SK-N-SH (cell line): ENCODE measurements at regions not wholly inside any gene's neighbourhood (a gene's known extent, or its start where the extent isn't known, plus 50 kb on each side); places are given as distances from the start of the nearest gene placed in this dataset.
A peak's percentile ranks its signal among the peaks of the same experiment; 100 is the strongest.

ENCODE experiments used
- CTCF ChIA-PET: fragments of 300-600, 350-600 bp; formaldehyde crosslinking; extraction: SDS; loops from one replicate; lab custom pipeline; 2021; lab: Yijun Ruan, JAX
- POLR2A ChIA-PET: fragments of 350-600 bp; sonication (Branson Sonifier 250); formaldehyde crosslinking; extraction: SDS; loops from one replicate; lab custom pipeline; 2020; ENCODE audit warnings: antibody characterized with exemption, inconsistent platforms; lab: Yijun Ruan, JAX
- DNase-seq: peaks from one replicate; pipeline ENCODE4 v3.0.0; 2012
- H2AFZ ChIP-seq: fragments of 200-600 bp; sonication (generic); 2 replicates; pipeline ENCODE4 v1.8.1; 2016; ENCODE audit warnings: antibody characterized with exemption, mild to moderate bottlenecking, low read depth
- H3F3A ChIP-seq: fragments of 200-600 bp; sonication (generic); replicated peaks from 2 replicates; pipeline ENCODE3; 2016; ENCODE audit warnings: antibody characterized with exemption, mild to moderate bottlenecking; ENCODE audit not compliant: insufficient read depth
- H3K27ac ChIP-seq, 2 experiments: fragments of 200-500 bp in 1 of 2; fragments of 200-600 bp in 1 of 2; sonication (Bioruptor generic) in 1 of 2; sonication (generic), shearing (Covaris generic) in 1 of 2; 2 replicates each; pipeline versions ENCODE4 v1.5.1 to v1.6.1; 2014 to 2016; ENCODE audit warnings: low read depth in 2 of 2, inconsistent platforms in 1 of 2, low read length in 1 of 2, mild to moderate bottlenecking in 1 of 2, mixed read lengths in 1 of 2
- H3K27me3 ChIP-seq: fragments of 200-600 bp; sonication (generic), shearing (Covaris generic); 2 replicates; pipeline ENCODE4 v1.6.1; 2016; ENCODE audit warnings: mixed run types; ENCODE audit not compliant: insufficient read depth
- H3K36me3 ChIP-seq, 2 experiments: fragments of 200-500 bp in 1 of 2; fragments of 200-600 bp in 1 of 2; sonication (Bioruptor generic) in 1 of 2; sonication (generic) in 1 of 2; replicated peaks in 1 of 2; 2 replicates each; pipeline versions ENCODE3 to v1.5.1; 2014 to 2016; ENCODE audit warnings: low read length in 1 of 2, mild to moderate bottlenecking in 1 of 2; ENCODE audit not compliant: insufficient read depth in 2 of 2, control insufficient read depth in 1 of 2
- H3K4me1 ChIP-seq, 2 experiments: fragments of 200-500 bp in 1 of 2; fragments of 200-600 bp in 1 of 2; sonication (Bioruptor generic) in 1 of 2; sonication (generic), shearing (Covaris generic) in 1 of 2; 2 replicates each; pipeline versions ENCODE4 v1.5.1 to v1.6.1; 2014 to 2016; ENCODE audit warnings: low read depth in 1 of 2, low read length in 1 of 2, mixed run types in 1 of 2; ENCODE audit not compliant: insufficient read depth in 2 of 2, control insufficient read depth in 1 of 2
- H3K4me2 ChIP-seq: fragments of 200-600 bp; sonication (generic), shearing (Covaris generic); 2 replicates; pipeline ENCODE4 v1.6.1; 2017; ENCODE audit warnings: mixed run types
- H3K4me3 ChIP-seq, 2 experiments: fragments of 200-500 bp in 1 of 2; fragments of 200-600 bp in 1 of 2; sonication (Bioruptor generic) in 1 of 2; sonication (generic), shearing (Covaris generic) in 1 of 2; 2 replicates each; pipeline versions ENCODE4 v1.5.1 to v1.8.1; 2014 to 2016; ENCODE audit warnings: low read depth in 2 of 2, inconsistent platforms in 1 of 2, low read length in 1 of 2, mild to moderate bottlenecking in 1 of 2, mixed read lengths in 1 of 2, moderate library complexity in 1 of 2
- H3K79me2 ChIP-seq: fragments of 200-600 bp; sonication (generic); 2 replicates; pipeline ENCODE4 v1.8.1; 2017; ENCODE audit warnings: mild to moderate bottlenecking; ENCODE audit not compliant: insufficient read depth
- H3K9ac ChIP-seq: fragments of 200-600 bp; sonication (generic); 2 replicates; pipeline ENCODE4 v1.6.1; 2017; ENCODE audit warnings: mixed run types
- H3K9me2 ChIP-seq: fragments of 200-600 bp; sonication (generic); 2 replicates; pipeline ENCODE4 v1.6.1; 2017; ENCODE audit warnings: mixed run types
- H3K9me3 ChIP-seq: fragments of 200-600 bp; sonication (generic); 2 replicates; pipeline ENCODE4 v1.6.1; 2017; ENCODE audit warnings: mixed run types, mild to moderate bottlenecking, moderate library complexity
- H4K20me1 ChIP-seq: fragments of 200-600 bp; sonication (generic); 2 replicates; pipeline ENCODE4 v1.6.1; 2017; ENCODE audit warnings: mild to moderate bottlenecking, mixed run types; ENCODE audit not compliant: insufficient read depth
- CTCF ChIP-seq: fragments of 200-600 bp; sonication (generic); IDR thresholded peaks from 2 replicates; pipeline ENCODE4 v1.6.1; 2017; ENCODE audit warnings: antibody characterized with exemption, mild to moderate bottlenecking, moderate library complexity
- ELF1 ChIP-seq: IDR thresholded peaks from 2 replicates; pipeline ENCODE4 v1.4.0; 2012
- EP300 ChIP-seq, 2 experiments: IDR thresholded peaks; 2 replicates each; pipeline versions ENCODE4 v1.4.0 to v1.6.1; 2012; ENCODE audit warnings: borderline replicate concordance in 1 of 2, low read depth in 1 of 2, low read length in 1 of 2
- FOSL2 ChIP-seq: IDR thresholded peaks from 2 replicates; pipeline ENCODE4 v1.4.0; 2012; ENCODE audit warnings: low read depth, mild to moderate bottlenecking, moderate library complexity, borderline replicate concordance
- FOXM1 ChIP-seq: IDR thresholded peaks from 2 replicates; pipeline ENCODE4 v1.4.0; 2012; ENCODE audit warnings: low read depth, mild to moderate bottlenecking
- GABPA ChIP-seq: IDR thresholded peaks from 2 replicates; pipeline ENCODE4 v1.4.0; 2012; ENCODE audit warnings: low read depth, mild to moderate bottlenecking
- GATA2 ChIP-seq: sonication (generic); formaldehyde crosslinking; IDR thresholded peaks from 2 replicates; pipeline ENCODE4 v1.5.0; 2020; ENCODE audit warnings: mild to moderate bottlenecking, missing genetic modification reagents
- MAX ChIP-seq: IDR thresholded peaks from 2 replicates; pipeline ENCODE4 v1.4.0; 2012; ENCODE audit warnings: low read depth
- MEF2A ChIP-seq: IDR thresholded peaks from 2 replicates; pipeline ENCODE4 v1.4.0; 2012; ENCODE audit warnings: low read depth, borderline replicate concordance
- NRF1 ChIP-seq: IDR thresholded peaks from 2 replicates; pipeline ENCODE4 v1.6.1; 2012; ENCODE audit warnings: low read depth, mild to moderate bottlenecking, low read length
- POLR2AphosphoS5 ChIP-seq: IDR thresholded peaks from 2 replicates; pipeline ENCODE4 v1.6.1; 2012; ENCODE audit warnings: low read depth, low read length
- RCOR1 ChIP-seq: fragments of 150-350 bp; IDR thresholded peaks from 2 replicates; pipeline ENCODE4 v1.6.1; 2017; ENCODE audit warnings: antibody characterized with exemption, low read length
- TAF1 ChIP-seq: IDR thresholded peaks from 2 replicates; pipeline ENCODE4 v1.6.1; 2012; ENCODE audit warnings: low read depth, mild to moderate bottlenecking, low read length, moderate library complexity, borderline replicate concordance
- TCF12 ChIP-seq: IDR thresholded peaks from 2 replicates; pipeline ENCODE4 v1.4.0; 2012
- USF1 ChIP-seq: IDR thresholded peaks from 2 replicates; pipeline ENCODE4 v1.4.0; 2012; ENCODE audit warnings: low read depth, borderline replicate concordance
- YY1 ChIP-seq: IDR thresholded peaks from 2 replicates; pipeline ENCODE4 v1.4.0; 2012; ENCODE audit warnings: low read depth, mild to moderate bottlenecking
- WGBS: methylation state at CpG from one replicate; pipeline ENCODE4 v1.1.6; 2017; ENCODE audit warnings: low lambda C conversion rate; 5-methylcytosine and 5-hydroxymethylcytosine counted together

- no peak for TF ChIP-seq MAX
- no peak for TF ChIP-seq NRF1
- TF ChIP-seq CTCF = no peak; the same call in 1 of the 2 replicates
- TF ChIP-seq FOSL2 = no peak
- no peak for TF ChIP-seq ELF1
These were observed 644.1 kb upstream of the AGA start (continued) for GRCh38 chr4:178086320-178086719.

DNA sequence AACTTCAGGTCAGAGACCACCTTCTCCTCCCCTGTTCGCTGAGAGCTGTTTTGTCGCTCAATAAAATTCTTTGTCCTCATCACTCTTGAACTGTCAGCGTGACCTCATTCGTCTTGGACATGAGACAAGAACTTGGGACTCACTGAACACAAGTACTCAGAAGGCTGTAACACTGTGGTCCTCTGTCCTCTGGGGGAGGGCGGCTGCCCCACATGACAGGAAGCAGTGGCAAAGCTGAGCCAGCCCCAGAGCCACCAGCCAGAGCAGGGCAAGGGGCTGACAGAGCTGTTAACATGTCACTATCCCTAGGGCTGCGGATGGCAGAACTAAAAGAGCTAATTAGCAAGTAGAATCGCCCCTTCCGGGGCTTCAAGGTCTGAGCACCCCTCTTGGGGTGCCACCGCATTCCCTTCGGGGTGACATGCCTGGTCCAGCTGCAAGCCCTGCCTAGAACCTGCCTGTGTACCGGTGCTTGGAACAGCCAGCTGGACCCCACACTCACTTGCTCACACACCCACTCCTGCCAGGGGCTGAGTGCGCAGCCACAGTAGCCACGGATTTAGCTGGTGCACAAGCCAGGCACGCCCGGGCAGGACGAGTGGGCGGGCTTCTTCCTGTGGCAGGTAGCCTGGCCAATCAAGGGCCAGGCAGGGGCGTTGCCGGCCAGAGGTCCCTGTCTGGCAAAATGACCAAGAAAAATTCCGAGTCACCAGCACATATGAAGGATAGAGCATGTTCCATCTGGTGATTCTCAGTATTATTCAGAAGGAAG, 648.6 kb upstream of the AGA start:
- H3K9me2 ChIP-seq = 0 out of 2 replicates have a peak, but pooled peaks cover 4% of the 10 kb centered on the region
- no peak overlapping the region for H3K27ac ChIP-seq
- POLR2A ChIA-PET = no interaction called here
- H3K36me3 ChIP-seq = no peaks in the 10 kb centered on the region
- no peak overlapping the region for H2AFZ ChIP-seq
- no peaks in the 10 kb centered on the region for H3K9me3 ChIP-seq
- no peaks in the 10 kb centered on the region for H3K79me2 ChIP-seq
- no peaks in the 10 kb centered on the region for H3F3A ChIP-seq
- H3K4me3 ChIP-seq = no peak overlapping the region
- no peaks in the 10 kb centered on the region for H3K27me3 ChIP-seq
- no peaks in the 10 kb centered on the region for H4K20me1 ChIP-seq
- DNase-seq = peak; percentile 2
- H3K4me1 ChIP-seq = no peaks in the 10 kb centered on the region; a peak in 1 of 4 replicates
- no peak overlapping the region for H3K4me2 ChIP-seq
- TF ChIP-seq MEF2A = no peak
- no peak for TF ChIP-seq YY1
- TF ChIP-seq USF1 = no peak
- TF ChIP-seq GABPA = no peak
- no peak for TF ChIP-seq EP300 (IDR thresholded peaks at IDR 0.05; ENCODE audit: borderline replicate concordance in 1 of 2, low read depth in 1 of 2, low read length in 1 of 2)
- no peak for TF ChIP-seq POLR2AphosphoS5
- no peak for TF ChIP-seq GATA2 (CRISPR knock-in tag)
- no peak for TF ChIP-seq RCOR1
- no peak for TF ChIP-seq TCF12
- no peak for TF ChIP-seq TAF1
- no peak for TF ChIP-seq FOXM1
- no peak for TF ChIP-seq NRF1
- CTCF ChIA-PET = no interaction called here
- WGBS = 1% methylated on average over 13 of the region's 20 CpGs
- no peak overlapping the region for H3K9ac ChIP-seq
